ENCODE measurements at regions not wholly inside any gene's neighbourhood (a gene's known extent, or its start where the extent isn't known, plus 50 kb on each side); places are given as distances from the start of the nearest gene placed in this dataset.

GRCh38 chr6:165743366-165743898 is 80.4 kb upstream of the PDE10A start:
- no peaks in the 10 kb centered on the region for H3K79me2 ChIP-seq (ENCODE audit: insufficient read depth, low read length)
- no peak overlapping the region for H3K9ac ChIP-seq (ENCODE audit: low read length)
- no peak overlapping the region for H3K4me3 Mint-ChIP-seq (ENCODE audit: unreplicated experiment)

DNA sequence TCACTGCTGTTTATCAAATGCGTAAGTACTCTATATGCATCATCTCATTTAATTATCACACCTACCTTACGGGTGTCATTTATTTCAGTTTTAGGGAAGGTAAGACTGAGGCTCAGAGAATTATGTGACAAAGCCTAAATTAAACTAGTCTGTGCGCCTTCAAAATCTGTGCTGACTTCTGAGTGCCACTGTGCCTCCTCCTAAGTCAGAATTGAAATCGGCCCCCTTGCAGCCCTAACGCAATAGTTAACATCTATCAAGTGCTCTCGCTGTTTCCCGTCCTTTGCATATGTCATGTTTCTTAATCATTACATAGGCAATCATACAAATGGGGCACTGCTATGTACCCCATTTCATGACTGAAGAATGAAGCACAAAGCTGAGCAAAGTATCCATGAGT is 79.0 kb upstream of the PDE10A start:
- no peaks in the 10 kb centered on the region for H4K20me1 ChIP-seq (ENCODE audit: insufficient read depth, low read length)
- Mint-ChIP-seq H3K36me3 (ENCODE audit: low read depth, unreplicated experiment) (no peaks in the 10 kb centered on the region), H3K27ac (ENCODE audit: unreplicated experiment) (no peak overlapping the region), H3K27me3 (ENCODE audit: low read depth, unreplicated experiment) (peaks cover 9% of the 10 kb centered on the region), H3K9me3 (ENCODE audit: unreplicated experiment) (peaks cover 3% of the 10 kb centered on the region), H3K4me1 (ENCODE audit: low read depth, unreplicated experiment) (no peaks in the 10 kb centered on the region), H3K4me3 (ENCODE audit: unreplicated experiment) (no peak overlapping the region)
- H3K27ac ChIP-seq (ENCODE audit: low read depth, low read length): no peak overlapping the region
- TF ChIP-seq CTCF (IDR thresholded peaks at IDR 0.05; ENCODE audit: insufficient read depth, low read depth, low read length) (no peak), EZH2 (IDR thresholded peaks at IDR 0.05; ENCODE audit: insufficient read depth, low read length) (no peak)
- no peak overlapping the region for H3K4me2 ChIP-seq (ENCODE audit: low read length)
- DNase-seq (ENCODE audit: low read depth): no peak
- H3K4me3 ChIP-seq (ENCODE audit: insufficient read depth, low read depth, low read length): no peak overlapping the region
- no peaks in the 10 kb centered on the region for H3K36me3 ChIP-seq (ENCODE audit: insufficient read depth, low read length)
- H2AFZ ChIP-seq (ENCODE audit: low read depth, low read length): no peak overlapping the region
- no peak overlapping the region for H3K9ac ChIP-seq (ENCODE audit: low read length)
- no peaks in the 10 kb centered on the region for H3K9me3 ChIP-seq (ENCODE audit: insufficient read depth, low read depth, low read length)
- no peaks in the 10 kb centered on the region for H3K27me3 ChIP-seq (ENCODE audit: insufficient read depth, low read length)
- no peaks in the 10 kb centered on the region for H3K4me1 ChIP-seq (ENCODE audit: insufficient read depth, low read length)
- H3K79me2 ChIP-seq (ENCODE audit: insufficient read depth, low read length): no peaks in the 10 kb centered on the region
- no peak for FAIRE-seq

More at GRCh38 chr6:165743366-165743898, 80.4 kb upstream of the PDE10A start:
- H3K4me1 ChIP-seq (ENCODE audit: insufficient read depth, low read length): no peaks in the 10 kb centered on the region
- no peak overlapping the region for H3K4me3 ChIP-seq (ENCODE audit: insufficient read depth, low read depth, low read length)
- H3K27me3 ChIP-seq (ENCODE audit: insufficient read depth, low read length): no peaks in the 10 kb centered on the region
- Mint-ChIP-seq H3K27me3 (ENCODE audit: low read depth, unreplicated experiment) (peaks cover 16% of the 10 kb centered on the region), H3K9me3 (ENCODE audit: unreplicated experiment) (no peaks in the 10 kb centered on the region), H3K36me3 (ENCODE audit: low read depth, unreplicated experiment) (no peaks in the 10 kb centered on the region), H3K4me1 (ENCODE audit: low read depth, unreplicated experiment) (no peaks in the 10 kb centered on the region), H3K27ac (ENCODE audit: unreplicated experiment) (no peak overlapping the region)
- no peaks in the 10 kb centered on the region for H3K36me3 ChIP-seq (ENCODE audit: insufficient read depth, low read length)
- FAIRE-seq (no peak), DNase-seq (ENCODE audit: low read depth) (no peak)
- H4K20me1 ChIP-seq (ENCODE audit: insufficient read depth, low read length): no peaks in the 10 kb centered on the region
- H3K9me3 ChIP-seq (ENCODE audit: insufficient read depth, low read depth, low read length): no peaks in the 10 kb centered on the region
- no peak for TF ChIP-seq EZH2 (IDR thresholded peaks at IDR 0.05; ENCODE audit: insufficient read depth, low read length)
- no peak for TF ChIP-seq CTCF (IDR thresholded peaks at IDR 0.05; ENCODE audit: insufficient read depth, low read depth, low read length)
- H3K27ac ChIP-seq (ENCODE audit: low read depth, low read length): no peak overlapping the region
- no peak overlapping the region for H3K4me2 ChIP-seq (ENCODE audit: low read length)
- no peak overlapping the region for H2AFZ ChIP-seq (ENCODE audit: low read depth, low read length)

GRCh38 chr6:165737396-165737795 is 74.4 kb upstream of the PDE10A start:
- Mint-ChIP-seq H3K27ac (ENCODE audit: unreplicated experiment) (no peak overlapping the region), H3K36me3 (ENCODE audit: low read depth, unreplicated experiment) (no peaks in the 10 kb centered on the region), H3K27me3 (ENCODE audit: low read depth, unreplicated experiment) (peaks cover 11% of the 10 kb centered on the region), H3K4me3 (ENCODE audit: unreplicated experiment) (no peak overlapping the region), H3K4me1 (ENCODE audit: low read depth, unreplicated experiment) (no peaks in the 10 kb centered on the region), H3K9me3 (ENCODE audit: unreplicated experiment) (peaks cover 3% of the 10 kb centered on the region)
- Histone ChIP-seq H3K27me3 (ENCODE audit: insufficient read depth, low read length) (peaks cover 2% of the 10 kb centered on the region), H3K79me2 (ENCODE audit: insufficient read depth, low read length) (no peaks in the 10 kb centered on the region), H3K9me3 (ENCODE audit: insufficient read depth, low read depth, low read length) (no peaks in the 10 kb centered on the region), H3K27ac (ENCODE audit: low read depth, low read length) (no peak overlapping the region), H3K9ac (ENCODE audit: low read length) (no peak overlapping the region), H3K4me1 (ENCODE audit: insufficient read depth, low read length) (no peaks in the 10 kb centered on the region), H2AFZ (ENCODE audit: low read depth, low read length) (no peak overlapping the region), H4K20me1 (ENCODE audit: insufficient read depth, low read length) (no peaks in the 10 kb centered on the region), H3K36me3 (ENCODE audit: insufficient read depth, low read length) (no peaks in the 10 kb centered on the region), H3K4me3 (ENCODE audit: insufficient read depth, low read depth, low read length) (no peak overlapping the region), H3K4me2 (ENCODE audit: low read length) (no peak overlapping the region)
- no peak for DNase-seq (ENCODE audit: low read depth)
- TF ChIP-seq CTCF (IDR thresholded peaks at IDR 0.05; ENCODE audit: insufficient read depth, low read depth, low read length) (no peak), EZH2 (IDR thresholded peaks at IDR 0.05; ENCODE audit: insufficient read depth, low read length) (no peak)
- no peak for FAIRE-seq
